ENCODE measurements at regions not wholly inside any gene's neighbourhood (a gene's known extent, or its start where the extent isn't known, plus 50 kb on each side); places are given as distances from the start of the nearest gene placed in this dataset.
A peak's percentile ranks its signal among the peaks of the same experiment; 100 is the strongest.

DNA sequence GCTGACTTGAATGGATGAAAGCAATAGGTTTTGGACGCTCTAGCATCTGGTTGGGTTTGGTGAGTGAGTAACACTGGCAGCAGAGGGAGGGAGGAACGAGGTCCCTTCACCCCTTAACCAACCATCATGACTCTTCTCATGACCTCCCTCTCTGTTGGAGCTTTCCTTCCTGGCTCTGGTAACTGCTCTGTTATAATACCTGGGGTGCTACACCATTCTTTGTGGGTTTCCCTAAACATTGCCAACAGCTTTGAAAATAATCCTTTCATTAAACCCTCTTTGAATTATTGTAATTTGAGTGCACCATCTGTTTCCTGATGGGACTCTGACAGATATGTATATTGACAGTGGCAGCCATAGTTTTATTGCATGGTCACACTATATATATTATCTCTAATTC lies 146.2 kb upstream of the PTPRG start:
- no peak for DNase-seq (ENCODE audit: low spot score)
- TF ChIP-seq, protein P1, sequence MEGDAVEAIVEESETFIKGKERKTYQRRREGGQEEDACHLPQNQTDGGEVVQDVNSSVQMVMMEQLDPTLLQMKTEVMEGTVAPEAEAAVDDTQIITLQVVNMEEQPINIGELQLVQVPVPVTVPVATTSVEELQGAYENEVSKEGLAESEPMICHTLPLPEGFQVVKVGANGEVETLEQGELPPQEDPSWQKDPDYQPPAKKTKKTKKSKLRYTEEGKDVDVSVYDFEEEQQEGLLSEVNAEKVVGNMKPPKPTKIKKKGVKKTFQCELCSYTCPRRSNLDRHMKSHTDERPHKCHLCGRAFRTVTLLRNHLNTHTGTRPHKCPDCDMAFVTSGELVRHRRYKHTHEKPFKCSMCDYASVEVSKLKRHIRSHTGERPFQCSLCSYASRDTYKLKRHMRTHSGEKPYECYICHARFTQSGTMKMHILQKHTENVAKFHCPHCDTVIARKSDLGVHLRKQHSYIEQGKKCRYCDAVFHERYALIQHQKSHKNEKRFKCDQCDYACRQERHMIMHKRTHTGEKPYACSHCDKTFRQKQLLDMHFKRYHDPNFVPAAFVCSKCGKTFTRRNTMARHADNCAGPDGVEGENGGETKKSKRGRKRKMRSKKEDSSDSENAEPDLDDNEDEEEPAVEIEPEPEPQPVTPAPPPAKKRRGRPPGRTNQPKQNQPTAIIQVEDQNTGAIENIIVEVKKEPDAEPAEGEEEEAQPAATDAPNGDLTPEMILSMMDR (IDR thresholded peaks at IDR 0.05; ENCODE audit: extremely low read depth, insufficient read depth, missing control alignments), result no peak
- in situ Hi-C loops (cut with MboI; ENCODE audit: low pct_unique_long_range_greater_than_20kb, low sequenced_read_pairs, unreplicated experiment), result no loop called here

DNA sequence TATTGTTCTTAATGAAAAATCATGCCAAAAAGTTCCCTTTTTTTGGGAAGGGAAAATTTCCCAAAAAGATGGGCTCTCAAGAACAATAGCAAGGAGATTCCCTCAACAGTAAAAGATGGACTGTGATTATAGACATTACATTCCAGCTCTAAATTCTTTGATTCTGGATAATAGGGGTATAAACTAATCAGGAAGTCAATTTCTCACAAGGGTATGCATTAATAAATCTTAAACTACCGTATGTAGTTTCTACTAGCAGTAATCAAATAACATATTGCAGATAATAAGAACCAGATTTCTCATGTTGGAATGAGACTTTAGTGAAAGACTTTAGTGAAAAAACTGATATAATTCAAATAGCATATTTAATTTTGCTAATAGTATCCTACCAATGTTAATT lies 144.8 kb upstream of the PTPRG start:
- no peak for DNase-seq (ENCODE audit: low spot score)
- TF ChIP-seq, protein P1 (IDR thresholded peaks at IDR 0.05; ENCODE audit: extremely low read depth, insufficient read depth, missing control alignments), result no peak
- in situ Hi-C loops (cut with MboI; ENCODE audit: low pct_unique_long_range_greater_than_20kb, low sequenced_read_pairs, unreplicated experiment), result no loop called here

DNA sequence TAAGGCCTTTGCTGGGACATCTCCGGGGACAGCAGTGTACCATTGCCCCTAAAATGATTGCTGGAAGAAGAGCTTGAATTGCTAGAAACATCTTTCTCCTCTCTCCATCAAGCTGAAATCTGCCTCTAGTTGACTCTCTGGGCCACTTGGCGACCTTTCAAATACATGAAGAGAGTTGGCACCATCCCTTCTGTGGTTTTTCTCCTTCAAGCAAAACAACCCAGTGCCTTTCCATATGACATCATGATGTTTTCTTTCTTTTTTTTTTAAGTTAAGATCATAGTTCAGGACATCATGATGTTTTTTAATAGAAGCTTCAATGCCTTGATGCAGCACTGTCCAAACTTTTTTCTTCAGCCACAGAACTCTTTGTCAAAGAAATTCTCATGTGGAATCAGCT lies 144.0 kb upstream of the PTPRG start:
- in situ Hi-C loops (cut with MboI; ENCODE audit: low pct_unique_long_range_greater_than_20kb, low sequenced_read_pairs, unreplicated experiment), result no loop called here
- TF ChIP-seq, protein P1 (IDR thresholded peaks at IDR 0.05; ENCODE audit: extremely low read depth, insufficient read depth, missing control alignments), result no peak
- DNase-seq (ENCODE audit: low spot score), result no peak

DNA sequence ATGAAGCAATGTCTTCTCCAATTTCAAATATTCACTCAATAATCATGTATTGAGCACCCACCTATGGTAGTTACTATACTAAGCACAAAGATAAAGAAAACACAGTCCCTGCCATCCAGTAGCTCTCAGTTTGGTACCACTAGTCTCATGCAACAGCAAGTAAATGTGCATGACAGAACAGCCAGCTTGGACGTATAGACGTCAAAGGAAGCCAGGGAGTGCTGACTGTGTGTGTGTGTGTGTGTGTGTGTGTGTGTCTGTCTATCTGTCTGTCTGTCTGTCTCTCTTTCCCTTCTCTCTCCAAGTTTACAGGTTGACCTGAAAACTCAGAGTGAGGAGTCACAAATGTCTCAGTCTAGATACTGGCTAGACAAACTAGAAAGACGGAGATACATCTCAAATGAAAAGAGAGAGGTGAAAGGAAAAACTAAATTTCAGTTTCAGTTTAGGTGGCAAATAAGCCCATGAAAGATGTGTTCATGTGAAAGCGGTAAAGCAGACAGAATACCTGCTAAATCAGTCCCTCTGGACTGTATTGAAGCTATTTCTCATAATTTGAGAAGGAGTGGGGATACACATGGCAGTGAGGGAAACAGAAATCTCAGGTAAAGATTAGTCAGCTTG lies 141.1 kb upstream of the PTPRG start:
- TF ChIP-seq, protein P1 (IDR thresholded peaks at IDR 0.05; ENCODE audit: extremely low read depth, insufficient read depth, missing control alignments), result no peak
- in situ Hi-C loops (cut with MboI; ENCODE audit: low pct_unique_long_range_greater_than_20kb, low sequenced_read_pairs, unreplicated experiment), result no loop called here
- DNase-seq (ENCODE audit: low spot score), result peak; percentile 22

DNA sequence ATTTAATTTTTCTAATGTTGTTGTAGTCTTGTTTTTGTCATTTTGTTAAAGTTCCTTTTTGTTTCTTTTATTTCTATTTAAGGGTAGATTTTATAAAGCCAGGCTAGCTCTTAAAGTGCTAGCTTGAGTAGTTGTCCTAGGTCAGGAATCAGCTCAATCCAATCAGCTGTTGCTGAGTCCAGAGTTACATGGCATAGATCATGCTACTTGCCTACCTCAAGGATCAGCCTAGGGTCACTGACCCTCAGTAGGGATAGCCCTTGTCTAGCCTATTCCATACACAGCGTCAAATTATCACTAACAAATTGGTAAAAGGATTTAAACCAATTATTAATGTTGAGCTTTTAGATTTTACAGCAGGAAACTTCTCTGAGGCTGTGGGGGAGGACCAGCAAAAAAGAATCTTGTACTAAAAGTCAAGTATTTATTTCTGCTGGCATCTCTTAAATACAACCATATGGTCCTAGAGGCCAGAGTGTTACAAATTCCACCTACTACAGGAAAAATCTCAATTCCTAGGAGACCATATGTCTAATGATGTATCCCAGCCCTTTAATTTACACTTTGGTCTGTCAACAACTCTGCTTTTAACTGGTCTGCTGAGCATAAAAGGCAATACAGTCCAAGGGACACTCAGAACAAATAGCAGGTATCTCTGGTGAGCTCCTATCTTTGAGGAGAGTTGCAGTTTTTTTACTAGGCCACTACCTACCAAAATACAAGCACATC lies 138.3 kb upstream of the PTPRG start:
- in situ Hi-C loops (cut with MboI; ENCODE audit: low pct_unique_long_range_greater_than_20kb, low sequenced_read_pairs, unreplicated experiment), result no loop called here
- no peak for DNase-seq (ENCODE audit: low spot score)
- TF ChIP-seq, protein P1 (IDR thresholded peaks at IDR 0.05; ENCODE audit: extremely low read depth, insufficient read depth, missing control alignments), result no peak

DNA sequence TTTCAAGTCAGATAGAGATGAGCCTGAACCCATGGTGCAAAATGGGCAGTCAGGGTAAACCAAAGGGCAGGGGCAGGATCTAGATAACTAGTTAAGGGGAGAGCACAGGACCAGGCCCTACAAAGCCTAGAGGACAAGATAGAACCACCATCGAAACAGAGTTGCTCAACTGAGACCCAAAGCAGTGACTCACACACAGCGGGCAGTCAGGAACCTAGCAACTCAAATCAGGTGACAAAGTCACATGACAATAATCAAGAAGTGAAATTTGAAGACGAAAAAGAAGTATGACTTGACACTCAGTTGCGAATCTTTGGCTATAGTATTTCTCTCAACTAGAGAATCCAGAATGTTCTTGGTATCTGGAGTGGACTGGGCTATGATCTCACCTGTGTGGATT lies 136.0 kb upstream of the PTPRG start:
- TF ChIP-seq, protein P1 (IDR thresholded peaks at IDR 0.05; ENCODE audit: extremely low read depth, insufficient read depth, missing control alignments), result no peak
- in situ Hi-C loops (cut with MboI; ENCODE audit: low pct_unique_long_range_greater_than_20kb, low sequenced_read_pairs, unreplicated experiment), result no loop called here
- no peak for DNase-seq (ENCODE audit: low spot score)
